ENCODE measurements at regions not wholly inside any gene's neighbourhood (a gene's known extent, or its start where the extent isn't known, plus 50 kb on each side); places are given as distances from the start of the nearest gene placed in this dataset. TPM values are rescaled to one million over a fixed set of nuclear protein-coding genes. Genes with fewer than 3 reads are reported as not detected.

DNA sequence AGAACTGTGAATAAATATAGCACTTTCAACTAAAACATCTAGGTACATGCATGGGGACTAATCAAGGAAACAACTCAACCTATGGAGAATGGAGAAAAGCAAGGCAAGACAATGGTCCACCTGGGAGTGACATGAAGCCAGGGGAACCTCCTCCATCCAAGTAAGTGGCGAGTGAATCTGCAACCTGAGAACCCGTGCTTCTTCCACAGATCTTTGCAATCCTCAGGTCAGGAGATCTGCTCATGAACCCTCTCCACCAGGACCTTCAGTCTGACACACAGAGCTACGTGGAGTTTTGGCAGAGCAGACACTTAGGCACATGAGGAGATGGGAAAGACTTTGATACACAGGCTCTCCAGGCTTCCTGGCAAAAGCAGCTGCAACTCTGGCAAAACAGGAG, 58.8 kb upstream of the KHDRBS2 start:
- Histone ChIP-seq H3K27me3 (no peaks in the 10 kb centered on the region), H3K4me3 (replicated peaks in 1 of 3) (no peak overlapping the region), H3K9me3 (no peaks in the 10 kb centered on the region), H3K36me3 (no peaks in the 10 kb centered on the region), H3K4me1 (no peaks in the 10 kb centered on the region), H3K27ac (no peak overlapping the region)
- intact Hi-C loops (cut with DNase I): no loop called here
- DNase-seq: no peak
- WGBS, 2 donors: 83 to 89% methylated on average over 3 of the region's 3 CpGs
- TF ChIP-seq, protein P1, sequence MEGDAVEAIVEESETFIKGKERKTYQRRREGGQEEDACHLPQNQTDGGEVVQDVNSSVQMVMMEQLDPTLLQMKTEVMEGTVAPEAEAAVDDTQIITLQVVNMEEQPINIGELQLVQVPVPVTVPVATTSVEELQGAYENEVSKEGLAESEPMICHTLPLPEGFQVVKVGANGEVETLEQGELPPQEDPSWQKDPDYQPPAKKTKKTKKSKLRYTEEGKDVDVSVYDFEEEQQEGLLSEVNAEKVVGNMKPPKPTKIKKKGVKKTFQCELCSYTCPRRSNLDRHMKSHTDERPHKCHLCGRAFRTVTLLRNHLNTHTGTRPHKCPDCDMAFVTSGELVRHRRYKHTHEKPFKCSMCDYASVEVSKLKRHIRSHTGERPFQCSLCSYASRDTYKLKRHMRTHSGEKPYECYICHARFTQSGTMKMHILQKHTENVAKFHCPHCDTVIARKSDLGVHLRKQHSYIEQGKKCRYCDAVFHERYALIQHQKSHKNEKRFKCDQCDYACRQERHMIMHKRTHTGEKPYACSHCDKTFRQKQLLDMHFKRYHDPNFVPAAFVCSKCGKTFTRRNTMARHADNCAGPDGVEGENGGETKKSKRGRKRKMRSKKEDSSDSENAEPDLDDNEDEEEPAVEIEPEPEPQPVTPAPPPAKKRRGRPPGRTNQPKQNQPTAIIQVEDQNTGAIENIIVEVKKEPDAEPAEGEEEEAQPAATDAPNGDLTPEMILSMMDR (IDR thresholded peaks at IDR 0.05): no peak
- TF ChIP-seq POLR2A (IDR thresholded peaks at IDR 0.05): no peak

DNA sequence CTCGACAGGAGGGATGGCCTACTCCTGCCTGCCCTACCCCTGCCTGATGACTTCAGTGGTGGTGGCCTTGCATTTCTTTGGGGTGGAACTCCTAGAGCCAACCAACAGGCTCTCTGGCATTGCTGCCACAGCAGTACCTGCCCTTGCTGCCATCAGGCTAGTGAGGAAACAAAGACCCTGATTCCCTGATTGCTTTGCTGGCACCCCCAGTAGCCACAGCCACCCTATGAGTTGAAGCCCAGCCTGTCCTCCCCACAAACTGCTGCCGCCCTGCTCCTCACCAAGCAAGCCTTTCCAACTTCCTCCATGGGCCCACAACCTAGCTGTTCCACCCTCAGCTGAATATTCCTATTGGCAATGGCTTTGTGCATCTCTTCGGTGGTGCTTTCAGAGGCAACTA, 52.5 kb upstream of the KHDRBS2 start:
- no peak for TF ChIP-seq POLR2A (IDR thresholded peaks at IDR 0.05)
- TF ChIP-seq, protein P1 (IDR thresholded peaks at IDR 0.05): no peak
- Histone ChIP-seq H3K27ac (no peak overlapping the region), H3K4me1 (no peaks in the 10 kb centered on the region), H3K4me3 (replicated peaks in 1 of 3) (no peak overlapping the region), H3K36me3 (no peaks in the 10 kb centered on the region), H3K9me3 (no peaks in the 10 kb centered on the region), H3K27me3 (no peaks in the 10 kb centered on the region)
- DNase-seq: no peak
- intact Hi-C loops (cut with DNase I): no loop called here
- 83 to 95% methylated on average over 3 of the region's 3 CpGs for WGBS, 2 donors

Small RNA genes lying in the stretch of these regions (small RNA-seq; reads per million reads assigned to genes)
- not detected for gene AL355375.2

Data from thyroid gland (tissue), 4 donors.